ENCODE measurements at regions not wholly inside any gene's neighbourhood (a gene's known extent, or its start where the extent isn't known, plus 50 kb on each side); places are given as distances from the start of the nearest gene placed in this dataset.

GRCh38 chr2:237199577-237199976, 113.9 kb downstream of the COPS8 start:
- TF ChIP-seq, protein P1, sequence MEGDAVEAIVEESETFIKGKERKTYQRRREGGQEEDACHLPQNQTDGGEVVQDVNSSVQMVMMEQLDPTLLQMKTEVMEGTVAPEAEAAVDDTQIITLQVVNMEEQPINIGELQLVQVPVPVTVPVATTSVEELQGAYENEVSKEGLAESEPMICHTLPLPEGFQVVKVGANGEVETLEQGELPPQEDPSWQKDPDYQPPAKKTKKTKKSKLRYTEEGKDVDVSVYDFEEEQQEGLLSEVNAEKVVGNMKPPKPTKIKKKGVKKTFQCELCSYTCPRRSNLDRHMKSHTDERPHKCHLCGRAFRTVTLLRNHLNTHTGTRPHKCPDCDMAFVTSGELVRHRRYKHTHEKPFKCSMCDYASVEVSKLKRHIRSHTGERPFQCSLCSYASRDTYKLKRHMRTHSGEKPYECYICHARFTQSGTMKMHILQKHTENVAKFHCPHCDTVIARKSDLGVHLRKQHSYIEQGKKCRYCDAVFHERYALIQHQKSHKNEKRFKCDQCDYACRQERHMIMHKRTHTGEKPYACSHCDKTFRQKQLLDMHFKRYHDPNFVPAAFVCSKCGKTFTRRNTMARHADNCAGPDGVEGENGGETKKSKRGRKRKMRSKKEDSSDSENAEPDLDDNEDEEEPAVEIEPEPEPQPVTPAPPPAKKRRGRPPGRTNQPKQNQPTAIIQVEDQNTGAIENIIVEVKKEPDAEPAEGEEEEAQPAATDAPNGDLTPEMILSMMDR (IDR thresholded peaks at IDR 0.05) = no peak
- TF ChIP-seq POLR2A (IDR thresholded peaks at IDR 0.05) = no peak
